ENCODE measurements at regions not wholly inside any gene's neighbourhood (a gene's known extent, or its start where the extent isn't known, plus 50 kb on each side); places are given as distances from the start of the nearest gene placed in this dataset.

DNA sequence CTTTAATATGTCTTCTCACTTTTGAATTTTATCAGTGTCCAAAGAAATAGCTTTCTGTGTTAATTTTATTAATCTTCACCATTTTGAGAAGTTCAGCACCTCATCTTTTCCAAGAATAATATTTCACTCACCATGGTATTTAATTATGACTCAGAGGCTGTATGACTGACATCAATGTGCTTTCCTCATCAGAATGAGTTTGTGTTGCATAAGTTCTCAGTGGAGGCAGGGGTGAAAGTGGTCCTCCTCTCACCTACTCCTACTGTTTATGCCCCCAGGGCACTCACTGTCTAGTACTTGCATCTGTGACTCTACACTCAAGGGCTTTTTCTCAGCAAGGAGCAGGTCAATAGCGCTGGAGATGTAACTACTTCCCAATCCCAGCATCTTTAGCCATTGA, 905.3 kb upstream of the INTU start:
- no peak overlapping the region for H3K4me3 ChIP-seq (ENCODE audit: low read depth, poor library complexity, severe bottlenecking)
- no peak for DNase-seq (ENCODE audit: low spot score in 2 of 2)
- intact Hi-C loops (cut with DNase I; ENCODE audit: low total_unique reads), result no loop called here
- 78 to 92% methylated on average over 1 of the region's 1 CpG for WGBS, 2 donors
- TF ChIP-seq POLR2A (IDR thresholded peaks at IDR 0.05), result no peak
- TF ChIP-seq, protein P1, sequence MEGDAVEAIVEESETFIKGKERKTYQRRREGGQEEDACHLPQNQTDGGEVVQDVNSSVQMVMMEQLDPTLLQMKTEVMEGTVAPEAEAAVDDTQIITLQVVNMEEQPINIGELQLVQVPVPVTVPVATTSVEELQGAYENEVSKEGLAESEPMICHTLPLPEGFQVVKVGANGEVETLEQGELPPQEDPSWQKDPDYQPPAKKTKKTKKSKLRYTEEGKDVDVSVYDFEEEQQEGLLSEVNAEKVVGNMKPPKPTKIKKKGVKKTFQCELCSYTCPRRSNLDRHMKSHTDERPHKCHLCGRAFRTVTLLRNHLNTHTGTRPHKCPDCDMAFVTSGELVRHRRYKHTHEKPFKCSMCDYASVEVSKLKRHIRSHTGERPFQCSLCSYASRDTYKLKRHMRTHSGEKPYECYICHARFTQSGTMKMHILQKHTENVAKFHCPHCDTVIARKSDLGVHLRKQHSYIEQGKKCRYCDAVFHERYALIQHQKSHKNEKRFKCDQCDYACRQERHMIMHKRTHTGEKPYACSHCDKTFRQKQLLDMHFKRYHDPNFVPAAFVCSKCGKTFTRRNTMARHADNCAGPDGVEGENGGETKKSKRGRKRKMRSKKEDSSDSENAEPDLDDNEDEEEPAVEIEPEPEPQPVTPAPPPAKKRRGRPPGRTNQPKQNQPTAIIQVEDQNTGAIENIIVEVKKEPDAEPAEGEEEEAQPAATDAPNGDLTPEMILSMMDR (IDR thresholded peaks at IDR 0.05), result no peak

DNA sequence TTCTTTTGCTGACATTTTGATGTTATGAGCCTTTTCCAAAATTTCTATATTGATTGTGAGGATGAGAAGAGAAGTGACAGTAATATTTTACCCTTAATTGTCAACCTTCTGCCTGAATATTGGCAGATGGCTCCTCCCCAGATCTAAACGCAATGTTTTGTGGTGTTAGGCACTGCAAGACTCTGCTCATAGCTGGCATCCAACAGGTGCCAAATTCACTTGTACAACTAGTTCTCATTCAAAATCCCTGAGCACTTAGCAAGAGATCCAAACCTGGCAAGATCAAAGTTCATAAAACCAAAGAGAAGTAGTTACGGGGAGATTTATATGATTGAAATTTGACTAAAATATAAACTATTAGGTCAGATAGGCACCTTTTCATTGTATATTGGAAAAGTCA, 901.7 kb upstream of the INTU start:
- WGBS, 2 donors, result 77 to 86% methylated on average over 2 of the region's 2 CpGs
- H3K4me3 ChIP-seq (ENCODE audit: low read depth, poor library complexity, severe bottlenecking), result no peak overlapping the region
- intact Hi-C loops (cut with DNase I; ENCODE audit: low total_unique reads), result no loop called here
- TF ChIP-seq, protein P1 (IDR thresholded peaks at IDR 0.05), result no peak
- no peak for TF ChIP-seq POLR2A (IDR thresholded peaks at IDR 0.05)
- DNase-seq (ENCODE audit: low spot score in 2 of 2), result no peak

DNA sequence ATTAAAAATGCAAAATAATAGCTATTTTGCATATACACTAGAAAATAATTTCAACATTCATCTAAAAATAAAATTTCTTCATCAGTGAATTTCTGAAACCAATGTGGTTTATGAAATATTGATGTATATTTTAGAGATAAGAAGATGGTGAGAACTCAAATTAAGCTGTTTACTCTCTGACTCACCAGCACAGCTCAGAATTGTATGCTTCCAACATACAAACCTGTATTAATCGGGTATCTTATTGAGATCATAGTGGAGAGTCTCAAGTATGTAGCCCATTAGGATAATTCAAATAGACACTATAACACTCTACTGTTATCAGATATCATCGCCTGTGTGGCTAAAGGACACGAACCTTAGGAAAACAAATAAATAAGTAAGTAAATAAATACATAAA, 899.5 kb upstream of the INTU start:
- no peak for TF ChIP-seq POLR2A (IDR thresholded peaks at IDR 0.05)
- TF ChIP-seq, protein P1 (IDR thresholded peaks at IDR 0.05), result no peak
- intact Hi-C loops (cut with DNase I; ENCODE audit: low total_unique reads), result no loop called here
- no peak for DNase-seq (ENCODE audit: low spot score in 2 of 2)
- H3K4me3 ChIP-seq (ENCODE audit: low read depth, poor library complexity, severe bottlenecking), result no peak overlapping the region
- WGBS, 2 donors, result 59 to 60% methylated on average over 3 of the region's 3 CpGs

GRCh38 chr4:126734465-126734864, 898.3 kb upstream of the INTU start:
- no peak for DNase-seq (ENCODE audit: low spot score in 2 of 2)
- intact Hi-C loops (cut with DNase I; ENCODE audit: low total_unique reads), result no loop called here
- 27 to 30% methylated on average over 2 of the region's 2 CpGs for WGBS, 2 donors
- no peak overlapping the region for H3K4me3 ChIP-seq (ENCODE audit: low read depth, poor library complexity, severe bottlenecking)
- no peak for TF ChIP-seq POLR2A (IDR thresholded peaks at IDR 0.05)
- TF ChIP-seq, protein P1 (IDR thresholded peaks at IDR 0.05), result no peak

GRCh38 chr4:126735294-126736132, 897.2 kb upstream of the INTU start:
- DNase-seq (ENCODE audit: low spot score in 2 of 2), result no peak
- intact Hi-C loops (cut with DNase I; ENCODE audit: low total_unique reads), result no loop called here
- 88 to 93% methylated on average over 3 of the region's 3 CpGs for WGBS, 2 donors
- TF ChIP-seq, protein P1 (IDR thresholded peaks at IDR 0.05), result no peak
- TF ChIP-seq POLR2A (IDR thresholded peaks at IDR 0.05), result no peak
- H3K4me3 ChIP-seq (ENCODE audit: low read depth, poor library complexity, severe bottlenecking), result no peak overlapping the region

DNA sequence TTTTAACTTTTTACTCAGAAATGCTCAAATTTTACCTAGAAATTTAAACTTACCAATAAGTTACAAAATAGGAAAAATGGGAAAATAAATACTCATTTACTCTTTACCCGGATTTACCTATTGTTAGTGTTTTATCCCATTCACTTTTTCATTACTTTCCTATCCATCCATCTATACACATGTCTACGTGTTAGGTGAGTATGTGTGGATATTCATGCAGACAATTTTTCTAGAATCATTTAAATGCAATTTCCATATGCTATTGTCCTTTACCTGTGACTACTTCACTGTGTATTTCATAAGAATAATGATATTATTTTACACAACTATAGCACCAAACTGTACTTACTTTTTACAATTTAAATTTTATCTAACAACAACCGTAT, 896.6 kb upstream of the INTU start:
- intact Hi-C loops (cut with DNase I; ENCODE audit: low total_unique reads), result no loop called here
- DNase-seq (ENCODE audit: low spot score in 2 of 2), result no peak
- whole genome bisulfite sequencing, 2 donors, result 88 to 93% methylated on average over 3 of the region's 3 CpGs
- TF ChIP-seq, protein P1 (IDR thresholded peaks at IDR 0.05), result no peak
- TF ChIP-seq POLR2A (IDR thresholded peaks at IDR 0.05), result no peak
- no peak overlapping the region for H3K4me3 ChIP-seq (ENCODE audit: low read depth, poor library complexity, severe bottlenecking)

Measured in lower leg skin (tissue), 4 donors.